Pons (tissue), 1 donor: ENCODE measurements at regions not wholly inside any gene's neighbourhood (a gene's known extent, or its start where the extent isn't known, plus 50 kb on each side); places are given as distances from the start of the nearest gene placed in this dataset.

ENCODE experiments used
- DNase-seq: peaks from one replicate; pipeline ENCODE4 v3.0.0-alpha.2; 2016; ENCODE audit warnings: low spot score

DNA sequence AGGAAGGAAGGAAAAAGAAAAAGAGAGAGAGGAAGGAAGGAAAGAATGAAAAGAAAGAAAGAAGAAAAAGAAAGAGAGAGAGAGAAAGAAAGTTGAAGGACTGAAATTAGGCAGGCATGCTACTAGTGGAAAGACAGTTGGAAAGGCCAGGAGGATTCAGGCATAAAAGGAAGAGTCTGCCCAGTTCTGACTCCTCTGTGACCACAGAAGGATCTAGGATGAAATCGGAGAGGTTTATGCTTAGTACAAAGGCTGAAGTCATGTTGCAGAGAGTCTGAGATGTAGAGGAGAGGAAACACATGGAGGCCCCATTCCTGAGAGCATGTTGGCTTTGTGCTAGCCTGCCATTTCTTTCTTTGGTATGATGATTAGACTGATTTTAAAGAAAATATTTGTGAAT, 246.5 kb upstream of the ARGLU1 start:
- no peak for DNase-seq

DNA sequence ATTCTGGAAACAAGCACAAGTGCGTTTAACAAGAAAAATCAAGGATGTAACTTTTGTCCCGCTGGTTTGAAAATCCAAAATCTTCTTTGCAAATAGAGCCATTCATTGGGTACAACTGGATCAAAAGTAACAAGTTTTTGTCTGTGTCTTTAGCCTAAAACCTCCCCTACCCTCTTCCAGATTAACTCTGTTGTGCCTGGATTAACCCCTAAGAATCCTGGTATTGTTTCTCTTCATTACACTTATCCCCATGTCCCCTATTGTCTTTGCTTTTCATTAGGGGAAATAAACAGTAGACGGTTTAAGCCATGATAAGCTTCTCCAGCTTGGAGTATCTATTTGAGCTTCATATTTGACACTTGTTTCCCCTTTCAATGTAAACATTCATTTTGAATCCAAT, 242.1 kb upstream of the ARGLU1 start:
- no peak for DNase-seq

GRCh38 chr13:106804991-106805390, 237.1 kb upstream of the ARGLU1 start:
- DNase-seq = no peak

DNA sequence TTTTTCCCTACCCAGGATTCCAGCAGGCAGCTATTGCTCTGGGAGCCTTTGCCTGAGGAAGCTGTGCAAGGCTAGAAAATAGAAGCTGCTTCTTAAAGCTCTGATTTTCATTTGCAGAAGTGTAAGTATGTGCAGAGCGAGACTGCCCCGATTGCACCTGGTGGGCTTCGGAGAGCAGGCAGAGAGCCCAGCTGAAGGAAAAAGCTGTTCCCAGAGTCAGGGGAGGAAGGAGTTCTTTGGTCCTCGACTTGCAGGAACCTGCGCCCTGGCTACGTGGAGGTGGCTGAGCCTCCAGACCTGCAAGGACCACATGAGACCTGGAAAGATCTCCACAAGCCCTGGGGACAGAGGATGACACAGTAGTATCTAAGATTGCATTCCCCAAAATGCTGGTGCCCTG, 235.0 kb upstream of the ARGLU1 start:
- no peak for DNase-seq

- no peak for DNase-seq
Measured at GRCh38 chr13:106799781-106800335, 231.9 kb upstream of the ARGLU1 start.

DNA sequence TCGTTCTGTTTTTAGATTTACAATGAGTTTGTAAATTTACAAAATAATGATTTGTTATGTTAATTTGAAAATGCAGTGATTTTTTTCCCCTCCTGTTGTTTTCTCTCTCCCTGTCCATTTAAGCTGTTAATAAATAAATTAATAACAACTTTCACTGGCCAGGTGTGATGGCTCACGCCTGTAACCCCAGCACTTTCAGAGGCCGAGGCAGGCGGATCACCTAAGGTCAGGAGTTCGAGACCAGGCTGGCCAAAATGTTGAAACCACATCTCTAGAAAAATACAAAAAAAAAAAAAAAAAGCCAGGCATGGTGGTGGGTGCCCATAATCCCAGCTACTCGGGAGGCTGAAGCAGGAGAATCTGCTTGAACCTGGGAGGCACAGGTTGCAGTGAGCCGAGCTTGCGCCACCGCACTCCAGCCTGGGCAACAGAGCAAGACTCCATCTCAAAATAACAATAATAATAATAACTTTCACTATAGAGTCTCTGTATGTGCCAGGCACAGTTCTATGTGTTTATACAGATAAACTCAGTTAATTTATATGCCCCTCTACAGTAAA, 229.2 kb upstream of the ARGLU1 start:
- no peak for DNase-seq

DNA sequence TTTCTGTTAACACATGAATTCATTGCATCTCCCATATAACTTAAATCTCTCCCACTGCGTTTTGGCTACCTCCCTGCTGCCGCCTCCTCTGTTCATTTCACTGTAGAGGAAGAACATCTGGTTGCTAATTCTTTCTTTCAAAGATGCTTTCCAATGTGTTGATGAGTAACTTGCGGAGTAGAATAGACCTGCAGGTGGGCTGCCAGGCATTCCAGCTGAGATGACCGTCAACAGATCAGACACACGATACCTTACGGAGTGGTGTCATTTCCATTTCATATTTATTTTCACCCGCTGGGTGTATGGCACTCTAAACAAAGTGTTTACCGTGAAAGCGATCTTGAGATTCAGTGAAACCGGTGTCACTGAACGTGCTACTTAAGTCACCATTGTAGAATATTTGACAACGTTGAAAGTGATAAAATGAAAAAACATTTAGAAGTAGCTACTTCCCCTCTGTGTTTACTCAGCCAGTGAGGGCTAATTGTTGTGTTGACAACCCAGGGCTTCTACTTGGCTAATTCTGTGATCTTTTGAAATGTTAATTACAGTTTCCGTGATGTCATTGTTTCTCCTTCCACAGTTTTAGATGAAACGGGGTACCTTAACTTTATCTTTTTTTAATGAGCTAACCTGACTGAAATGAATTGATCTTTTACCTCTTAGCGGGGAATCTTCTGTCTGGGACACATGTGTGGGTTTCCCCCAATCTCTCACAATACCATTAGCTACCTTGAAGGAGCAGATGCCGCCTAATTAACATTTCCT, 228.5 kb upstream of the ARGLU1 start:
- DNase-seq = no peak

- no peak for DNase-seq
Measured at GRCh38 chr13:106795847-106796246, 227.9 kb upstream of the ARGLU1 start.

- DNase-seq = no peak
Measured at GRCh38 chr13:106794117-106794516, 226.2 kb upstream of the ARGLU1 start.

GRCh38 chr13:106789911-106790310, 222.0 kb upstream of the ARGLU1 start:
- DNase-seq = no peak

GRCh38 chr13:106786006-106786563, 218.1 kb upstream of the ARGLU1 start:
- no peak for DNase-seq

DNA sequence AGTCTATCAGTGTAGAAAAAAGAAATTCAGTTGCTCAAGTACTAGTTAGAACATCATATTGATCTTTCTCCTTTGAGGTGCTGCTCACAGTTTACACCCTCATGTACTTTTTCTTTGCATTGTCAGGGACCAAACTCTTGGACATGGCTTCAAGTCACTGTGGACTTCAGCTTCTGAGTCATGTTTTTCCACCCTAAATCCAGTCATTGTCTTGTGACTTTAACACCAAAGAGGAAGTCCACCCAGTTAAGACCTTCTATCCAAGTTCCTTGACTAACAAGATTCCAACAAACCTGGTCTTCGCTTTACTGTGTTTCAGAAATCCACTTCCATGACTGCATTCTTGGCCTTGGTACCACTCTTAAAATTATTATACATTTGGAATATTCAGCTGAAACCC, 206.7 kb upstream of the ARGLU1 start:
- DNase-seq = no peak

- no peak for DNase-seq
Measured at GRCh38 chr13:106772006-106772601, 204.2 kb upstream of the ARGLU1 start.

- DNase-seq = no peak
Measured at GRCh38 chr13:106768991-106769390, 201.1 kb upstream of the ARGLU1 start.

DNA sequence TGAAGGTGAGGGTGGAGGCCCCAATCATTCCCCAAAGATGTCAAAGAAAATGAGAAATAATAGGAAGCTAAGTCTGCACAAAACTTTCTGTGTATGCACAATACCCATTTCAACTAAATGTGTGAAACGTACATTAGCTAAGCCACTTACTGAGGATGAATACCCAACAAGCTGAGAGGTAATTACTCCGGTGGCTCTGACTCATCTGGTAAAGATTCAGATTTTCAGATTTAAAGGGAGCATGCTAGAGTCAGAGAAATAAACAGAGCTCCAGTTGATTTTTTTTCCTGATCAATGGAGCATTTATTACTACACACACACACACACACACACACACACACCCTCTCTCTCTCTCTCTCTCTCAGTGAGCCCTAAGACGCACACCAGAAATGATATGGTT, 194.8 kb upstream of the ARGLU1 start:
- DNase-seq = no peak

- no peak for DNase-seq
Measured at GRCh38 chr13:106756446-106756845, 188.5 kb upstream of the ARGLU1 start.

DNA sequence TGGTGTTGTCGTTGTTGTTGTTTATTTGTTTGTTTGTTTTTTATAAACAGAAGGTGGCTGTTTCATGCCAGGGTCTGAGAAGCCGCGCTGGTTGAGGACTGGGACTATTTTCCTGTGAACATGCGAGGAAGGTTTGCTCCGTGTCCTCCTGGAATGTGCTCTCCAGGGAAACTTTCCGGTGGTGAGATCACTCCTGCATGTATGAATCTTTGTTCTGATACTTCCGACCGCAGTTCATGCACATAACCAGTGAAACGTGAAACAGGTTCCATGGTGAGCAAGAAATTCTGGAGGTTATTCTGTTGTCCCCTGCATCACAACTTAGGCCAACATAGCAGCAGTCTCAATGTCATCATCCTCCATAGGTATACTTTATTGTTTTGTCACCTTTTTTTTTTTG, 187.6 kb upstream of the ARGLU1 start:
- DNase-seq = no peak

DNA sequence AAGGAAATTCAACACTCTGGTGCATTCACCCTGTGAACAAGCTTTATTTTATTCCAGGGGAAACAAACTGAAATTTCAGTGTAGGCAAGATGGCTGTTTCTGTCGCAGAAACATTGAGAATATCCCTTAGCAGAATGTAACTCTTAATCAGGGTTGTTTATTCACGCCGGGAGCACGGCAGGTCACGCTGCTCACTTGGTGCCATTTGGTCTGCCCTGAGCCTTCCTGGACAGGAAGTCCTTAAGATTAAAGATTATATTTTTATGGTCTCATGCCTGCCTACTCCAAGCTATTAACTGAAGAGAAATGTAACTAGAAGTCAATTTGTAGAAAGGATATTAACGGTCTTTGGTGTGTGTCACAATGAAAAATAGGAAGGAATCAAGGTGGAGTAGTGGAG, 185.3 kb upstream of the ARGLU1 start:
- DNase-seq = no peak

DNA sequence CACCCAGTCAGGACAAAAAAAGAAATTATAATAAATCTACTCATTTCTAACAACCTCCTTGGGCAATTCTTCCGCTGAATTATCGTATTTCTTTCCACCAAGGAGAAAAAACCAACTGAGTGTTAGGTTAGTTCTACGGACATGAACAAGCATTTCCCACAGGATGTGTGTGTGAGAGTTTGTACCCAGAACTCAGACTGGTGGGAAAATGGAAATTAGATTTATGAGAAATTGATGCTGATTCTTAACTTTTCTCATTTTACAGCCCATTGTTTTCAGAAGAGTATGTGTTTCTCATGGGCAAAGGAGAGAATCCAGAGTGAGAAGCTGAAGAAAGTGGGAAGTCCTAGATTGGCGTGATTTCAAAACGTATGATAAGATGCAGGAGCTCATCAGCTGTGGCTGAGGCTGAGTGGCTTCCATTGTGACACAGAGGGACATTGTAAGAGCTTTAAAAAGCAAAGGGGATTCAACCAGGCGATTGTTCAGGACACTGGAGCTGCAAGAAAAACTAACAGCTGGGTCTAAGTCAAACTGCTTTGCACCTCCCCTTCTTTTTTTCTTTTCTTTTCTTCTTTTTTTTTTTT, 184.7 kb upstream of the ARGLU1 start:
- DNase-seq = peak; percentile 84

GRCh38 chr13:106748785-106749184, 180.8 kb upstream of the ARGLU1 start:
- DNase-seq = no peak

GRCh38 chr13:106744516-106744915, 176.6 kb upstream of the ARGLU1 start:
- no peak for DNase-seq

GRCh38 chr13:106738186-106738678, 170.3 kb upstream of the ARGLU1 start:
- no peak for DNase-seq
